ENCODE measurements at regions not wholly inside any gene's neighbourhood (a gene's known extent, or its start where the extent isn't known, plus 50 kb on each side); places are given as distances from the start of the nearest gene placed in this dataset.

GRCh38 chr2:5921081-5921642, 229.0 kb downstream of the SOX11 start:
- DNase-seq, result no peak

GRCh38 chr2:5923957-5924945, 232.1 kb downstream of the SOX11 start:
- no peak for DNase-seq

- DNase-seq, result no peak
Observed at GRCh38 chr2:5925604-5926003, 233.4 kb downstream of the SOX11 start.

GRCh38 chr2:5926871-5927512, 234.8 kb downstream of the SOX11 start:
- no peak for DNase-seq

- no peak for DNase-seq
Observed at GRCh38 chr2:5932556-5933469, 240.6 kb downstream of the SOX11 start.

- no peak for DNase-seq
Observed at GRCh38 chr2:5933669-5934068, 241.5 kb downstream of the SOX11 start.

GRCh38 chr2:5937321-5937720, 245.1 kb downstream of the SOX11 start:
- DNase-seq, result no peak

GRCh38 chr2:5937851-5938565, 245.8 kb downstream of the SOX11 start:
- no peak for DNase-seq

- no peak for DNase-seq
Observed at GRCh38 chr2:5938566-5938896, 246.3 kb downstream of the SOX11 start.

- DNase-seq, result no peak
Observed at GRCh38 chr2:5939553-5939952, 247.4 kb downstream of the SOX11 start.

- no peak for DNase-seq
Observed at GRCh38 chr2:5940596-5941535, 248.7 kb downstream of the SOX11 start.

- no peak for DNase-seq
Observed at GRCh38 chr2:5942204-5942603, 250.0 kb downstream of the SOX11 start.

- DNase-seq, result no peak
Observed at GRCh38 chr2:5945742-5946141, 253.6 kb downstream of the SOX11 start.

GRCh38 chr2:5946225-5947115, 254.3 kb downstream of the SOX11 start:
- DNase-seq, result no peak

GRCh38 chr2:5950736-5951135, 258.6 kb downstream of the SOX11 start:
- DNase-seq, result no peak

- DNase-seq, result no peak
Observed at GRCh38 chr2:5951471-5951870, 259.3 kb downstream of the SOX11 start.

GRCh38 chr2:5953525-5953924, 261.3 kb downstream of the SOX11 start:
- no peak for DNase-seq

GRCh38 chr2:5954509-5954908, 262.3 kb downstream of the SOX11 start:
- DNase-seq, result no peak

- no peak for DNase-seq
Observed at GRCh38 chr2:5955921-5956320, 263.7 kb downstream of the SOX11 start.

Data from NCI-H187 (cell line).